GM10266 (cell line): ENCODE measurements at regions not wholly inside any gene's neighbourhood (a gene's known extent, or its start where the extent isn't known, plus 50 kb on each side); places are given as distances from the start of the nearest gene placed in this dataset.

Source experiments
- DNase-seq: peaks from one replicate; pipeline ENCODE4 v3.0.0; 2012; ENCODE audit errors: extremely low spot score
- CTCF ChIP-seq: IDR thresholded peaks from 2 replicates; pipeline ENCODE4 v1.5.1; 2012; ENCODE audit warnings: mild to moderate bottlenecking, low read depth; ENCODE audit not compliant: control insufficient read depth, insufficient read depth; ENCODE audit errors: missing control alignments

GRCh38 chr6:134692008-134692407 is 257.9 kb downstream of the ALDH8A1 start:
- TF ChIP-seq CTCF, result no peak

GRCh38 chr6:134691180-134691579 is 258.7 kb downstream of the ALDH8A1 start:
- no peak for TF ChIP-seq CTCF
- no peak for DNase-seq

More at GRCh38 chr6:134692008-134692407, 257.9 kb downstream of the ALDH8A1 start:
- DNase-seq, result no peak

GRCh38 chr6:134690048-134690447 is 259.9 kb downstream of the ALDH8A1 start:
- DNase-seq, result no peak
- no peak for TF ChIP-seq CTCF

- DNase-seq, result no peak
- no peak for TF ChIP-seq CTCF
Observed at GRCh38 chr6:134689641-134690040, 260.3 kb downstream of the ALDH8A1 start.

GRCh38 chr6:134689177-134689576 is 260.7 kb downstream of the ALDH8A1 start:
- no peak for DNase-seq
- no peak for TF ChIP-seq CTCF

GRCh38 chr6:134686071-134686470 is 263.8 kb downstream of the ALDH8A1 start:
- DNase-seq, result no peak
- no peak for TF ChIP-seq CTCF

GRCh38 chr6:134684423-134684795 is 265.5 kb downstream of the ALDH8A1 start:
- no peak for DNase-seq
- no peak for TF ChIP-seq CTCF
